ENCODE measurements at regions not wholly inside any gene's neighbourhood (a gene's known extent, or its start where the extent isn't known, plus 50 kb on each side); places are given as distances from the start of the nearest gene placed in this dataset.

DNA sequence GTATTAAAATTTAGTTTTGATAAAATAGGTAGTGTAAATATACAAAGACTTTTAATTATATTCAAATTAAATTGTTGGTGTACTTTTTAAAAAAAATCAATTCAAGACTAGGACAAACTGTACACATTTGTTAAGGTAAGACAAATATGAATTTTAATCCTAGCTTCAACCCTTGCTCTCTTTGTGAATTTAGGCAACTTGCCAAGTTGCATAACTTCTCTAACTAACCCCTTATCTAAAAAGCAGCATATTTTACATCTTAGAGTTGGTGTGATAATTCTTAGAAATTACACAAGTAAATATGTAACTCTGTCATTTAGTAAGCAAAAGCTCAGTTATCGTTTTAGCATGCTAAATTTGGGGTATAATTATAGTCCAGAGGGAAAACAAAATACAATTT, 78.1 kb upstream of the FSTL5 start:
- no peaks in the 10 kb centered on the region for H3K9me3 ChIP-seq (ENCODE audit: control insufficient read depth in 3 of 3, low read length in 3 of 3)
- no peak overlapping the region for H3K9ac ChIP-seq (ENCODE audit: low read depth in 1 of 3, low read length in 3 of 3)
- no peaks in the 10 kb centered on the region for H3K27me3 ChIP-seq (ENCODE audit: control insufficient read depth in 3 of 3, insufficient read depth in 3 of 3, low read length in 3 of 3)
- no peak overlapping the region for H3K4me3 ChIP-seq (ENCODE audit: low read length in 3 of 3)
- no peaks in the 10 kb centered on the region for H3K4me1 ChIP-seq (ENCODE audit: control insufficient read depth in 3 of 3, insufficient read depth in 3 of 3, low read length in 3 of 3)
- H3K27ac ChIP-seq (ENCODE audit: low read depth, low read length) = no peak overlapping the region
- H3K36me3 ChIP-seq (ENCODE audit: control insufficient read depth in 3 of 3, insufficient read depth in 3 of 3, low read length in 3 of 3) = no peaks in the 10 kb centered on the region

DNA sequence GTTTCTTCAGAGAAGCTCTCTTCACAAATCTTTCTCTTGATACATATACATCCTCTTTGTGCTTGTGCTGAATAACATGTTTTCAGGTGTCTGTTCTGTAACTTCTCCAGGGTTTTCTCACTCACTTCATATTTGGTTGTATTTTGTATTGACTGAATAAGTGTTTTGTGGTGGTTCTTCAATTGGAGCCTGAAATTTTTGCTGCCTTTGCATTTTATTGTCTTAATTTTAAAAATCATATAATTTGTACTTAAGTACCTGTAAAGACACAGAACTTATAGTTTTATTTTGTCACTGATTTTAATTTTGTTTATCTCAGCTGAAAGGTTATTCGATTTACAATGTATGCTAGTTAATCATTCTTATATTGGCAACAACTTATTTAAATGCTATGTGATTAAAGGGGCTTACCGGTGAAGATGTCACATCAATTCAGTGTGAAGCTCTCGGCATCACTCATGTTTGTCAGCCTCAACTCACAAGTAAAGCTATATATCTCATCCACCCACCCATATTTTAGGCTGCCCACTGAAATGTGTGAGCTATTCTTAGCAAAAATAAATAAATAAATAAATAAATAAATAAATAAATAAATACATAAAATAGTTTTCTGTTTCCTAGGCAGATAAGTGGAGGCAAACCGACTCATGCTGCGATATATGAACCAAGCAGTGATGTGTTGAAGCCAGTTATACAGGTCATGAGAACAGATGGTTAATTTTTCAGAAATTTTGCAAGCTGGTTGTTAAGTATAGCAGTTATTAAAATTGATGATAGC, 76.4 kb upstream of the FSTL5 start:
- Histone ChIP-seq H3K27me3 (ENCODE audit: control insufficient read depth in 3 of 3, insufficient read depth in 3 of 3, low read length in 3 of 3) (no peaks in the 10 kb centered on the region), H3K9ac (ENCODE audit: low read depth in 1 of 3, low read length in 3 of 3) (no peak overlapping the region), H3K9me3 (ENCODE audit: control insufficient read depth in 3 of 3, low read length in 3 of 3) (no peaks in the 10 kb centered on the region)

DNA sequence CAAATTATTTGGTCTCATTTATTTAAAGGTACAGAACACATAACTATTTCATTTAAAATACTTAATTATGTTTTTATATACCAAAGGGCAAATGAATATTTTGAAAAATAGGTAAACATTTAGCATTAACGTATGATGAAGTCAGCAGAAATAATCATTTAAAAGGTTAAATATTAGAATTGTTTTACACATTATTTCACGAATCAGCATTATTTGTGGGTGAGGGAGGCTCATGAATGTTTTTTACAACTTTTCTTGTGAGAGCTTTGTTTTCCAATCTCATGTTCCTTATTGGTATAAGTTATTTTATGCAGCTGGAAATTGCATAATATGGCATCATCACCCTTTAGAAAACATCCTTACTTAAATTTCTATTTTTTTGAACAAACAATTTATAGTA, 73.9 kb upstream of the FSTL5 start:
- H3K4me1 ChIP-seq (ENCODE audit: control insufficient read depth in 3 of 3, insufficient read depth in 3 of 3, low read length in 3 of 3) = no peaks in the 10 kb centered on the region
- H3K27me3 ChIP-seq (ENCODE audit: control insufficient read depth in 3 of 3, insufficient read depth in 3 of 3, low read length in 3 of 3) = no peaks in the 10 kb centered on the region
- no peak overlapping the region for H3K27ac ChIP-seq (ENCODE audit: low read depth, low read length)

More for the DNA sequence above, 76.4 kb upstream of the FSTL5 start:
- H3K4me1 ChIP-seq (ENCODE audit: control insufficient read depth in 3 of 3, insufficient read depth in 3 of 3, low read length in 3 of 3) = no peaks in the 10 kb centered on the region
- H3K27ac ChIP-seq (ENCODE audit: low read depth, low read length) = no peak overlapping the region
- H3K36me3 ChIP-seq (ENCODE audit: control insufficient read depth in 3 of 3, insufficient read depth in 3 of 3, low read length in 3 of 3) = no peaks in the 10 kb centered on the region
- no peak overlapping the region for H3K4me3 ChIP-seq (ENCODE audit: low read length in 3 of 3)

DNA sequence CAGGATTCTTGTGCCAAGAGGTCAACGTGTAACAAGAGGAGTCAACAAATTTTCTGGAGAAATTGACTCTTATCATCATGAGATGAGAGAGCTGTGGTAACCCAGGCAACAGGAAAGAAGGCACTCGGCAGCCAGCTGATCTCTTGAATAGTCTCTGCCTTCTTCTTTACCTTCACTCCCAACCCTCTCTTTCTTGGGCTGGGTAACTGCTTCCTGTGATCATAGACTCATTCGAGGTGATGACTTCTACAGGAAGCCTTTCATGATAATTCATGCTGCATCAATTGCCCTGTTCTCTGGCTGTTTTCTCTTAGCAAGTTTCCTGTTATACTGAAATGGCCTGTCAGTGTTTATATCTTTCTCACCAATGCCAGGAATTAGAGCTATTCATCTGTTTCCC, 70.8 kb upstream of the FSTL5 start:
- Histone ChIP-seq H3K4me1 (ENCODE audit: control insufficient read depth in 3 of 3, insufficient read depth in 3 of 3, low read length in 3 of 3) (no peaks in the 10 kb centered on the region), H3K27ac (ENCODE audit: low read depth, low read length) (no peak overlapping the region), H3K4me3 (ENCODE audit: low read length in 3 of 3) (no peak overlapping the region), H3K9ac (ENCODE audit: low read depth in 1 of 3, low read length in 3 of 3) (no peak overlapping the region), H3K36me3 (ENCODE audit: control insufficient read depth in 3 of 3, insufficient read depth in 3 of 3, low read length in 3 of 3) (no peaks in the 10 kb centered on the region), H3K27me3 (ENCODE audit: control insufficient read depth in 3 of 3, insufficient read depth in 3 of 3, low read length in 3 of 3) (no peaks in the 10 kb centered on the region), H3K9me3 (ENCODE audit: control insufficient read depth in 3 of 3, low read length in 3 of 3) (no peaks in the 10 kb centered on the region)

More for the DNA sequence above, 73.9 kb upstream of the FSTL5 start:
- Histone ChIP-seq H3K4me3 (ENCODE audit: low read length in 3 of 3) (no peak overlapping the region), H3K9me3 (ENCODE audit: control insufficient read depth in 3 of 3, low read length in 3 of 3) (no peaks in the 10 kb centered on the region), H3K9ac (ENCODE audit: low read depth in 1 of 3, low read length in 3 of 3) (no peak overlapping the region), H3K36me3 (ENCODE audit: control insufficient read depth in 3 of 3, insufficient read depth in 3 of 3, low read length in 3 of 3) (no peaks in the 10 kb centered on the region)

DNA sequence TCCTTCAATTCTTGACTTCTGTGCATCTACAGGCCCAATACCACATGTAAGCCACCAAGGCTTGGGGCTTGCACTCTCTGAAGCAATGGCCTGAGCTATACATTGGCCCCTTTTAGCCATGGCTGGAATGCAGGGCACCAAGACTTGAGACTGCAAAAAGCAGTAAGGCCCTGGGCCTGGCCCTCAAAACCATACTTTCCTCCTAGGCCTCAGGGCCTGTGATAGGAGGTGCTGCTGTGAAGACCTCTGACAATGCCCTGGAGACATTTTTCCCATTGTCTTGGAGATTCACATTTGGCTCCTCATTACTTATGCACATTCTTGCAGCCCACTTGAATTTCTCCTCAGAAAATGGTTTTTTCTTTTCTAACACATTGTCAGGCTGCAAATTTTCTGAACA, 68.5 kb upstream of the FSTL5 start:
- Histone ChIP-seq H3K36me3 (ENCODE audit: control insufficient read depth in 3 of 3, insufficient read depth in 3 of 3, low read length in 3 of 3) (no peaks in the 10 kb centered on the region), H3K27me3 (ENCODE audit: control insufficient read depth in 3 of 3, insufficient read depth in 3 of 3, low read length in 3 of 3) (no peaks in the 10 kb centered on the region), H3K4me3 (ENCODE audit: low read length in 3 of 3) (no peak overlapping the region), H3K4me1 (ENCODE audit: control insufficient read depth in 3 of 3, insufficient read depth in 3 of 3, low read length in 3 of 3) (no peaks in the 10 kb centered on the region), H3K9ac (ENCODE audit: low read depth in 1 of 3, low read length in 3 of 3) (no peak overlapping the region), H3K9me3 (ENCODE audit: control insufficient read depth in 3 of 3, low read length in 3 of 3) (no peaks in the 10 kb centered on the region), H3K27ac (ENCODE audit: low read depth, low read length) (no peak overlapping the region)

DNA sequence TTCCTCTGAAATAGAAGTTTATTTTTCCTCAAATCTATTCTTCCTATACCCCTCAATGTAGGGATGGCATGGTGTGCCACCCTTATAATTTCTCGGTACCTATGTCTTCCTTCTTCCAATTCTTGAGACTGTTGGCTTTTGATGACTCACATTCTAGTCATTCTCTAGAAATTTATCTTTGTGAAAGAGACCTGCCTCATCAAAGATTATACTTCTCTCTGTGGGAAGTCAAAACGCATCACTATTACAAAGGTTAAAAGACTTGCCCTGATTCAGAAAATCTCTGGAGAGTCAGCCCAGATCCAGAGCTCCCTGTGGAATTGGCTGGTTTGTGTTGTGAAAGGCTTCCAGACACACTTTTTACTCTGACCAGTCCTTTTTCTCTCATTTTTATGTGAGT, 65.9 kb upstream of the FSTL5 start:
- no peaks in the 10 kb centered on the region for H3K4me1 ChIP-seq (ENCODE audit: control insufficient read depth in 3 of 3, insufficient read depth in 3 of 3, low read length in 3 of 3)
- no peaks in the 10 kb centered on the region for H3K9me3 ChIP-seq (ENCODE audit: control insufficient read depth in 3 of 3, low read length in 3 of 3)
- no peaks in the 10 kb centered on the region for H3K27me3 ChIP-seq (ENCODE audit: control insufficient read depth in 3 of 3, insufficient read depth in 3 of 3, low read length in 3 of 3)
- no peak overlapping the region for H3K4me3 ChIP-seq (ENCODE audit: low read length in 3 of 3)
- H3K27ac ChIP-seq (ENCODE audit: low read depth, low read length) = no peak overlapping the region
- H3K36me3 ChIP-seq (ENCODE audit: control insufficient read depth in 3 of 3, insufficient read depth in 3 of 3, low read length in 3 of 3) = no peaks in the 10 kb centered on the region
- no peak overlapping the region for H3K9ac ChIP-seq (ENCODE audit: low read depth in 1 of 3, low read length in 3 of 3)

DNA sequence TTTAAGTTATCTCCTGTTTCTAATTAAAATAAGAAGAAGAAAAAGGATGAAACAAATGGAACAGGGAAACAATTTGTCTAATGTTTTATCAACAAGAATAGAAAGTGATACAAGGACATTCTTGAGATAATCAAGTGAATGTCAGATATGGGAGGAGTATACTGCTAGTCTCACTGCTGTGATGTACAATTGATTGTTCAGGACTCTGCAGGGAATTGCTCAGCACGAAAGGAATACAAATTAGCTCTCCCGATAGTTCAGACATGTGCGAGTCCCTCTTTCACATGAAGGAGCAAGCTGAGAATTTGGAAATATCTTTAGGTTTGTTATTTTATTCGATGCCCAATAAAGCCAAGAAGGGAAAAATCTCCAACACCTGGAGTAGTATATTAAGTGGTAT, 57.3 kb upstream of the FSTL5 start:
- H3K9me3 ChIP-seq (ENCODE audit: control insufficient read depth in 3 of 3, low read length in 3 of 3) = no peaks in the 10 kb centered on the region
- H3K27me3 ChIP-seq (ENCODE audit: control insufficient read depth in 3 of 3, insufficient read depth in 3 of 3, low read length in 3 of 3) = no peaks in the 10 kb centered on the region
- H3K36me3 ChIP-seq (ENCODE audit: control insufficient read depth in 3 of 3, insufficient read depth in 3 of 3, low read length in 3 of 3) = no peaks in the 10 kb centered on the region
- no peaks in the 10 kb centered on the region for H3K4me1 ChIP-seq (ENCODE audit: control insufficient read depth in 3 of 3, insufficient read depth in 3 of 3, low read length in 3 of 3)
- no peak overlapping the region for H3K9ac ChIP-seq (ENCODE audit: low read depth in 1 of 3, low read length in 3 of 3)
- H3K27ac ChIP-seq (ENCODE audit: low read depth, low read length) = no peak overlapping the region
- H3K4me3 ChIP-seq (ENCODE audit: low read length in 3 of 3) = no peak overlapping the region
